Suprapubic skin (tissue), 3 donors: ENCODE measurements at regions not wholly inside any gene's neighbourhood (a gene's known extent, or its start where the extent isn't known, plus 50 kb on each side); places are given as distances from the start of the nearest gene placed in this dataset.

Source experiments
- EP300 ChIP-seq: sonication (generic); formaldehyde crosslinking; IDR thresholded peaks from one replicate; pipeline ENCODE4 v1.6.1; 2017; ENCODE audit warnings: antibody characterized with exemption
- POLR2A ChIP-seq, 2 donors: fragments of 450-650 bp; IDR thresholded peaks; one replicate each; pipeline ENCODE4 v1.6.1; 2017; ENCODE audit warnings: antibody characterized with exemption in 2 of 2, mild to moderate bottlenecking in 2 of 2, moderate library complexity in 2 of 2
- TF ChIP-seq, protein P1 (sequence below), 2 donors: fragments of 200-600 bp in 1 of 2; fragments of 450-650 bp in 1 of 2; sonication (generic) in 1 of 2; IDR thresholded peaks; one replicate each; pipeline ENCODE4 v1.5.1; 2016 to 2019; ENCODE audit warnings: antibody characterized with exemption in 2 of 2, mild to moderate bottlenecking in 1 of 2, moderate library complexity in 1 of 2

DNA sequence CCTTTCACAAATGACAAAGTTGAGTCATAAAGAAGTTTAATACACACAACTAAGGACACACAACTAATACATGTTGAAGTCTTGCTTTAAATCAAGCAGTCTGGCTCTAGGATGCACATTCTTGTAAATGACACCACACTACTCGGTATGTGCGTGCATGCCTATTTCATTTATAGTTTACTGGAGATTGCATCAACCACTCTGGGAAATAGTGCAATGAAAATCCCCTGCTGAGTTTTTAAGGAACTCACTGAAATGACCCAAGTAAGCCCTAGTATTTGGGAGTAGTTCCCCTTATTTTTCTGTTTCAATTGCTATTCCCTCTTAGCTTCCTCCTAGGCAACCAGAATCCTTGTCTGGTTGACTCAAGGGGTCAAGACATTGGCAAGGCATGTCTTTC lies 160.2 kb upstream of the LARGE1 start:
- TF ChIP-seq EP300 = no peak
- no peak for TF ChIP-seq POLR2A (IDR thresholded peaks at IDR 0.05)
- TF ChIP-seq, protein P1, sequence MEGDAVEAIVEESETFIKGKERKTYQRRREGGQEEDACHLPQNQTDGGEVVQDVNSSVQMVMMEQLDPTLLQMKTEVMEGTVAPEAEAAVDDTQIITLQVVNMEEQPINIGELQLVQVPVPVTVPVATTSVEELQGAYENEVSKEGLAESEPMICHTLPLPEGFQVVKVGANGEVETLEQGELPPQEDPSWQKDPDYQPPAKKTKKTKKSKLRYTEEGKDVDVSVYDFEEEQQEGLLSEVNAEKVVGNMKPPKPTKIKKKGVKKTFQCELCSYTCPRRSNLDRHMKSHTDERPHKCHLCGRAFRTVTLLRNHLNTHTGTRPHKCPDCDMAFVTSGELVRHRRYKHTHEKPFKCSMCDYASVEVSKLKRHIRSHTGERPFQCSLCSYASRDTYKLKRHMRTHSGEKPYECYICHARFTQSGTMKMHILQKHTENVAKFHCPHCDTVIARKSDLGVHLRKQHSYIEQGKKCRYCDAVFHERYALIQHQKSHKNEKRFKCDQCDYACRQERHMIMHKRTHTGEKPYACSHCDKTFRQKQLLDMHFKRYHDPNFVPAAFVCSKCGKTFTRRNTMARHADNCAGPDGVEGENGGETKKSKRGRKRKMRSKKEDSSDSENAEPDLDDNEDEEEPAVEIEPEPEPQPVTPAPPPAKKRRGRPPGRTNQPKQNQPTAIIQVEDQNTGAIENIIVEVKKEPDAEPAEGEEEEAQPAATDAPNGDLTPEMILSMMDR (IDR thresholded peaks at IDR 0.05) = no peak
